ENCODE measurements at regions not wholly inside any gene's neighbourhood (a gene's known extent, or its start where the extent isn't known, plus 50 kb on each side); places are given as distances from the start of the nearest gene placed in this dataset.
"Not testable (repeated sequence)": the region's sequence is repeated elsewhere in the genome, so short reads cannot be mapped to it uniquely, and the experiment has no call there.

GRCh38 chr5:158606233-158606632 is 493.5 kb downstream of the EBF1 start:
- DNase-seq (ENCODE audit: low read depth in 4 of 4, low spot score in 3 of 4) = no peak

GRCh38 chr5:158602981-158603380 is 496.7 kb downstream of the EBF1 start:
- no peak for DNase-seq (ENCODE audit: low read depth in 4 of 4, low spot score in 3 of 4)

GRCh38 chr5:158601118-158601517 is 498.6 kb downstream of the EBF1 start:
- DNase-seq (ENCODE audit: low read depth in 4 of 4, low spot score in 3 of 4) = no peak

GRCh38 chr5:158600679-158601078 is 499.0 kb downstream of the EBF1 start:
- no peak for DNase-seq (ENCODE audit: low read depth in 4 of 4, low spot score in 3 of 4)

GRCh38 chr5:158599157-158599556 is 500.6 kb downstream of the EBF1 start:
- DNase-seq (ENCODE audit: low read depth in 4 of 4, low spot score in 3 of 4) = no peak

GRCh38 chr5:158594595-158595242 is 505.0 kb downstream of the EBF1 start:
- no peak for DNase-seq (ENCODE audit: low read depth in 4 of 4, low spot score in 3 of 4)

- DNase-seq (ENCODE audit: low read depth in 4 of 4, low spot score in 3 of 4) = no peak
These were observed 505.8 kb downstream of the EBF1 start for GRCh38 chr5:158593925-158594324.

GRCh38 chr5:158591301-158591863 is 508.3 kb downstream of the EBF1 start:
- DNase-seq (ENCODE audit: low read depth in 4 of 4, low spot score in 3 of 4) = peak in 3 of 4 donors; percentile 18 to 37 (median 22)

- no peak for DNase-seq (ENCODE audit: low read depth in 4 of 4, low spot score in 3 of 4)
These were observed 508.9 kb downstream of the EBF1 start for GRCh38 chr5:158590746-158591300.

- no peak for DNase-seq (ENCODE audit: low read depth in 4 of 4, low spot score in 3 of 4)
These were observed 509.8 kb downstream of the EBF1 start for GRCh38 chr5:158589939-158590338.

GRCh38 chr5:158588617-158589016 is 511.1 kb downstream of the EBF1 start:
- no peak for DNase-seq (ENCODE audit: low read depth in 4 of 4, low spot score in 3 of 4)

GRCh38 chr5:158586054-158586453 is 513.7 kb downstream of the EBF1 start:
- DNase-seq (ENCODE audit: low read depth in 4 of 4, low spot score in 3 of 4) = no peak

- not testable (repeated sequence) for DNase-seq (ENCODE audit: low read depth in 4 of 4, low spot score in 3 of 4)
These were observed 517.0 kb downstream of the EBF1 start for GRCh38 chr5:158582669-158583068.

GRCh38 chr5:158573829-158574228 is 525.9 kb downstream of the EBF1 start:
- no peak for DNase-seq (ENCODE audit: low read depth in 4 of 4, low spot score in 3 of 4)

GRCh38 chr5:158570502-158570901 is 529.2 kb downstream of the EBF1 start:
- DNase-seq (ENCODE audit: low read depth in 4 of 4, low spot score in 3 of 4) = no peak

GRCh38 chr5:158569534-158569933 is 530.2 kb downstream of the EBF1 start:
- DNase-seq (ENCODE audit: low read depth in 4 of 4, low spot score in 3 of 4) = no peak

GRCh38 chr5:158565017-158565789 is 534.5 kb downstream of the EBF1 start:
- no peak for DNase-seq (ENCODE audit: low read depth in 4 of 4, low spot score in 3 of 4)

- no peak for DNase-seq (ENCODE audit: low read depth in 4 of 4, low spot score in 3 of 4)
These were observed 535.8 kb downstream of the EBF1 start for GRCh38 chr5:158563760-158564390.

GRCh38 chr5:158561562-158562190 is 538.0 kb downstream of the EBF1 start:
- DNase-seq (ENCODE audit: low read depth in 4 of 4, low spot score in 3 of 4) = no peak

- no peak for DNase-seq (ENCODE audit: low read depth in 4 of 4, low spot score in 3 of 4)
These were observed 539.5 kb downstream of the EBF1 start for GRCh38 chr5:158560170-158560569.

- DNase-seq (ENCODE audit: low read depth in 4 of 4, low spot score in 3 of 4) = no peak
These were observed 540.1 kb downstream of the EBF1 start for GRCh38 chr5:158559643-158560042.

Measured in left renal pelvis (tissue), 4 donors.